HG03039 (cell line): ENCODE measurements at regions not wholly inside any gene's neighbourhood (a gene's known extent, or its start where the extent isn't known, plus 50 kb on each side); places are given as distances from the start of the nearest gene placed in this dataset.
"Not testable (repeated sequence)": the region's sequence is repeated elsewhere in the genome, so short reads cannot be mapped to it uniquely, and the experiment has no call there.

Source experiments
- ATAC-seq: cut with Tn5 transposase; IDR thresholded peaks from one replicate; pipeline ENCODE4 v1.9.1; 2021; ENCODE audit warnings: mild to moderate bottlenecking, moderate library complexity; ENCODE audit not compliant: unreplicated experiment

- ATAC-seq: no peak
These were observed 826.1 kb upstream of the CNTN5 start for GRCh38 chr11:98194611-98195010.

GRCh38 chr11:98195300-98195699 is 825.4 kb upstream of the CNTN5 start:
- no peak for ATAC-seq

- no peak for ATAC-seq
These were observed 813.7 kb upstream of the CNTN5 start for GRCh38 chr11:98207086-98207485.

- ATAC-seq: no peak
These were observed 793.5 kb upstream of the CNTN5 start for GRCh38 chr11:98227278-98227677.

- ATAC-seq: no peak
These were observed 790.1 kb upstream of the CNTN5 start for GRCh38 chr11:98230678-98231077.

- no peak for ATAC-seq
These were observed 786.1 kb upstream of the CNTN5 start for GRCh38 chr11:98234698-98235097.

- no peak for ATAC-seq
These were observed 776.9 kb upstream of the CNTN5 start for GRCh38 chr11:98243897-98244296.

GRCh38 chr11:98260983-98261382 is 759.8 kb upstream of the CNTN5 start:
- no peak for ATAC-seq

- no peak for ATAC-seq
These were observed 743.4 kb upstream of the CNTN5 start for GRCh38 chr11:98277251-98277912.

GRCh38 chr11:98289617-98290263 is 731.0 kb upstream of the CNTN5 start:
- no peak for ATAC-seq

- no peak for ATAC-seq
These were observed 724.5 kb upstream of the CNTN5 start for GRCh38 chr11:98296091-98296880.

GRCh38 chr11:98300719-98301118 is 720.0 kb upstream of the CNTN5 start:
- no peak for ATAC-seq

- ATAC-seq: no peak
These were observed 712.8 kb upstream of the CNTN5 start for GRCh38 chr11:98307827-98308491.

GRCh38 chr11:98330306-98330705 is 690.4 kb upstream of the CNTN5 start:
- ATAC-seq: not testable (repeated sequence)

- ATAC-seq: no peak
These were observed 662.2 kb upstream of the CNTN5 start for GRCh38 chr11:98358551-98358950.

- ATAC-seq: no peak
These were observed 655.6 kb upstream of the CNTN5 start for GRCh38 chr11:98365190-98365589.

GRCh38 chr11:98365941-98366340 is 654.8 kb upstream of the CNTN5 start:
- no peak for ATAC-seq

- no peak for ATAC-seq
These were observed 630.4 kb upstream of the CNTN5 start for GRCh38 chr11:98390391-98390790.

- not testable (repeated sequence) for ATAC-seq
These were observed 626.2 kb upstream of the CNTN5 start for GRCh38 chr11:98394500-98394899.

GRCh38 chr11:98398508-98398907 is 622.2 kb upstream of the CNTN5 start:
- ATAC-seq: no peak

- ATAC-seq: no peak
These were observed 611.7 kb upstream of the CNTN5 start for GRCh38 chr11:98409069-98409468.
